B cell (primary cell): ENCODE measurements at regions not wholly inside any gene's neighbourhood (a gene's known extent, or its start where the extent isn't known, plus 50 kb on each side); places are given as distances from the start of the nearest gene placed in this dataset.

Experiments used
- ATAC-seq: fragments of 200-7000 bp; cut with Tn5 transposase; one replicate; pipeline ENCODE4 v1.10.0; 2021; ENCODE audit warnings: low read depth, mild to moderate bottlenecking, moderate number of reproducible peaks, moderate library complexity
- CTCF ChIA-PET: fragments of 350-600 bp; sonication (Branson Sonifier 250); formaldehyde crosslinking; loops from one replicate; lab custom pipeline; 2021; ENCODE audit warnings: antibody characterized with exemption, inconsistent platforms; lab: Charles Lee
- POLR2A ChIA-PET: fragments of 350-600 bp; sonication (Branson Sonifier 250); formaldehyde crosslinking; loops from one replicate; lab custom pipeline; 2021; ENCODE audit warnings: antibody characterized with exemption; lab: Charles Lee
- DNase-seq: peaks from one replicate; pipeline ENCODE4 v3.0.0; 2013
- H2AFZ ChIP-seq: 2 replicates; pipeline ENCODE4 v1.6.1; 2012; ENCODE audit warnings: mild to moderate bottlenecking, low read depth, low read length; ENCODE audit not compliant: insufficient read depth, poor library complexity, severe bottlenecking
- H3K27ac ChIP-seq, 2 donors: 1 replicate in 1 of 2; 2 replicates in 1 of 2; pipeline ENCODE4 v1.5.1; 2012 to 2013; ENCODE audit warnings: low read length in 2 of 2, mild to moderate bottlenecking in 2 of 2, moderate library complexity in 1 of 2
- H3K27me3 ChIP-seq, 4 experiments: fragments of 200-600 bp in 1 of 4; sonication (generic) in 1 of 4; replicated peaks in 1 of 4; 1 replicate in 2 of 4; 2 replicates in 2 of 4; pipeline versions ENCODE4 v1.6.1 to v1.7.0; 2013 to 2016; ENCODE audit warnings: low read length in 3 of 4, mild to moderate bottlenecking in 2 of 4, mixed read lengths in 1 of 4, moderate library complexity in 1 of 4; ENCODE audit not compliant: insufficient read depth in 4 of 4, control insufficient read depth in 3 of 4; ENCODE audit errors: control extremely low read depth in 1 of 4
- H3K36me3 ChIP-seq, 2 experiments: replicated peaks in 1 of 2; 1 replicate in 1 of 2; 2 replicates in 1 of 2; pipeline versions ENCODE4 v1.6.1 to v1.7.1; 2013; ENCODE audit warnings: low read length in 1 of 2; ENCODE audit not compliant: insufficient read depth in 2 of 2, control insufficient read depth in 1 of 2; ENCODE audit errors: control extremely low read depth in 1 of 2, extremely low read depth in 1 of 2
- H3K4me1 ChIP-seq, 2 donors: fragments of 200-600 bp in 1 of 2; sonication (generic) in 1 of 2; 1 replicate in 1 of 2; 2 replicates in 1 of 2; pipeline versions ENCODE4 v1.5.1 to v1.6.1; 2013 to 2017; ENCODE audit warnings: low read length in 2 of 2; ENCODE audit not compliant: control insufficient read depth in 2 of 2, insufficient read depth in 2 of 2
- H3K4me2 ChIP-seq: replicated peaks from 2 replicates; pipeline ENCODE3; 2012; ENCODE audit warnings: mild to moderate bottlenecking, low read depth, low read length; ENCODE audit not compliant: poor library complexity, severe bottlenecking
- H3K4me3 ChIP-seq, 5 experiments: fragments of 200-600 bp in 1 of 5; sonication (generic) in 1 of 5; 1 replicate in 3 of 5; 2 replicates in 2 of 5; pipeline versions ENCODE4 v1.5.1 to v1.7.0; 2011 to 2016; ENCODE audit warnings: low read length in 4 of 5, mild to moderate bottlenecking in 4 of 5, low read depth in 2 of 5, control low read depth in 1 of 5, moderate library complexity in 1 of 5; ENCODE audit not compliant: insufficient read depth in 1 of 5; ENCODE audit errors: control extremely low read depth in 1 of 5, extremely low read depth in 1 of 5
- H3K79me2 ChIP-seq: fragments of 200-600 bp; sonication (generic); one replicate; pipeline ENCODE4 v1.6.0; 2016; ENCODE audit warnings: low read length; ENCODE audit not compliant: control insufficient read depth, insufficient read depth
- H3K9ac ChIP-seq: fragments of 200-600 bp; sonication (generic); 2 replicates; pipeline ENCODE4 v1.6.1; 2017; ENCODE audit warnings: mild to moderate bottlenecking, low read length, moderate library complexity
- H3K9me3 ChIP-seq, 3 donors: one replicate each; pipeline versions ENCODE4 v1.6.1 to v1.7.1; 2013; ENCODE audit warnings: low read length in 2 of 3; ENCODE audit not compliant: control insufficient read depth in 2 of 3, insufficient read depth in 1 of 3; ENCODE audit errors: control extremely low read depth in 1 of 3
- H4K20me1 ChIP-seq: 2 replicates; pipeline ENCODE4 v1.6.0; 2012; ENCODE audit warnings: mild to moderate bottlenecking, low read length; ENCODE audit not compliant: insufficient read depth, control insufficient read depth, poor library complexity, severe bottlenecking
- H3K27ac Mint-ChIP-seq: one replicate; pipeline ENCODE4 v1.8.0; 2021; ENCODE audit warnings: mixed read lengths
- H3K27me3 Mint-ChIP-seq: one replicate; pipeline ENCODE4 v1.8.0; 2021; ENCODE audit warnings: mixed read lengths
- H3K4me1 Mint-ChIP-seq: one replicate; pipeline ENCODE4 v1.8.0; 2021; ENCODE audit warnings: mixed read lengths
- H3K4me3 Mint-ChIP-seq: one replicate; pipeline ENCODE4 v1.8.0; 2021; ENCODE audit warnings: mixed read lengths
- H3K9me3 Mint-ChIP-seq: one replicate; pipeline ENCODE4 v1.8.0; 2022; ENCODE audit warnings: mixed read lengths; ENCODE audit not compliant: insufficient read depth
- CTCF ChIP-seq: fragments of 200-600 bp; IDR thresholded peaks from one replicate; pipeline ENCODE4 v1.8.0; 2022; ENCODE audit warnings: antibody characterized with exemption, mild to moderate bottlenecking
- EZH2 ChIP-seq: IDR thresholded peaks from 2 replicates; pipeline ENCODE4 v1.6.1; 2012; ENCODE audit warnings: borderline replicate concordance, low read depth, mild to moderate bottlenecking, moderate library complexity, low read length; ENCODE audit not compliant: insufficient read depth, poor library complexity, severe bottlenecking
- WGBS: methylation state at CpG from one replicate; pipeline ENCODE4 v1.1.5; 2013; ENCODE audit warnings: missing lambda C conversion rate; ENCODE audit not compliant: insufficient coverage; 5-methylcytosine and 5-hydroxymethylcytosine counted together
- intact Hi-C: fragments of 100-400 bp; cut with micrococcal nuclease; formaldehyde crosslinking; loops from one replicate; pipeline ENCODE4 v1.10.0; 2022

DNA sequence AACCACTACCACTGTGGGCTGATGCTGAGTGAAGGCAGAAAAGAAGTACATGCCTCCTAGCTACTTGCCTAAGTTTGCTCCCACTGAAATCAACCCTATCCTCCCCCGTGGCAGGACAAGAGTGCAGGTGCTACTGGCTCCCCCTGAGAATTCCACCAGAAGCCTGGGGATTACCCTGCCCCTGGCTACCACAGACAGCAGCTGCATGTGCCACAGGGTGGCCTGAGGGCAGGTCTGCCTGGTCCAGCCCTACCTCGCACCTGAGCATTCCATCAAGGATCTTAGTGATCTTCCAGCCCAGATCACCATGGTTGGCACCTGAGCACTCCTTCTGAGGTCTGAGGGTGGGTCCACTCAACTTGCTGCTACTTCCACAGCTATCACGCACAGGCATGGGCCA, 176.4 kb upstream of the SMIM30 start:
- no peak overlapping the region for H3K9ac ChIP-seq
- ChIA-PET CTCF (no interaction called here), POLR2A (no interaction called here)
- Mint-ChIP-seq H3K9me3 (no peaks in the 10 kb centered on the region), H3K27ac (no peak overlapping the region), H3K27me3 (no peaks in the 10 kb centered on the region), H3K4me1 (no peaks in the 10 kb centered on the region), H3K4me3 (no peak overlapping the region)
- no peaks in the 10 kb centered on the region for H3K79me2 ChIP-seq
- peaks cover 0 to 8% (median 0%) of the 10 kb centered on the region in 3 donors for H3K9me3 ChIP-seq
- no peaks in the 10 kb centered on the region for H3K36me3 ChIP-seq
- no peaks in the 10 kb centered on the region for H3K4me1 ChIP-seq
- TF ChIP-seq CTCF: no peak
- TF ChIP-seq EZH2: no peak
- no peak overlapping the region for H3K4me3 ChIP-seq
- DNase-seq: no peak
- no peaks in the 10 kb centered on the region for H3K27me3 ChIP-seq
- no peak overlapping the region for H2AFZ ChIP-seq
- H3K4me2 ChIP-seq: no peak overlapping the region
- 75% methylated on average over 3 of the region's 3 CpGs for WGBS
- no peak overlapping the region for H3K27ac ChIP-seq
- intact Hi-C loops: no loop called here
- H4K20me1 ChIP-seq: no peaks in the 10 kb centered on the region
- no peak for ATAC-seq

- Histone ChIP-seq H3K9me3 (peaks cover 0 to 8% (median 0%) of the 10 kb centered on the region in 3 donors), H3K9ac (no peak overlapping the region), H3K4me3 (no peak overlapping the region), H3K79me2 (no peaks in the 10 kb centered on the region), H3K27ac (no peak overlapping the region), H3K4me2 (no peak overlapping the region), H3K27me3 (no peaks in the 10 kb centered on the region), H2AFZ (no peak overlapping the region), H3K36me3 (no peaks in the 10 kb centered on the region), H4K20me1 (no peaks in the 10 kb centered on the region), H3K4me1 (no peaks in the 10 kb centered on the region)
- H3K27me3 Mint-ChIP-seq: no peaks in the 10 kb centered on the region
- TF ChIP-seq EZH2 (no peak), CTCF (no peak)
- no peak overlapping the region for H3K4me3 Mint-ChIP-seq
- ChIA-PET POLR2A (no interaction called here), CTCF (no interaction called here)
- 84% methylated on average over 3 of the region's 3 CpGs for WGBS
- no peak for ATAC-seq
- no peaks in the 10 kb centered on the region for H3K9me3 Mint-ChIP-seq
- no peaks in the 10 kb centered on the region for H3K4me1 Mint-ChIP-seq
- DNase-seq: no peak
- intact Hi-C loops: no loop called here
- H3K27ac Mint-ChIP-seq: no peak overlapping the region
Observed at GRCh38 chr7:113292105-113292504, 173.8 kb upstream of the SMIM30 start.
